ENCODE measurements at regions not wholly inside any gene's neighbourhood (a gene's known extent, or its start where the extent isn't known, plus 50 kb on each side); places are given as distances from the start of the nearest gene placed in this dataset.

GRCh38 chr12:39070775-39071174, 165.4 kb upstream of the CPNE8 start:
- TF ChIP-seq SMC3 (conservative IDR thresholded peaks at IDR 0.05; ENCODE audit: poor library complexity) (no peak), CTCF (IDR thresholded peaks at IDR 0.05; ENCODE audit: poor library complexity, severe bottlenecking) (no peak)
